PC-9 (cell line): ENCODE measurements at regions not wholly inside any gene's neighbourhood (a gene's known extent, or its start where the extent isn't known, plus 50 kb on each side); places are given as distances from the start of the nearest gene placed in this dataset.

ENCODE experiments used
- BruUV-seq: library from RNA; stranded (reverse); fragments of 400-500 nt; replicated peaks from 2 replicates; lab custom pipeline; 2021; lab: Mats Ljungman, UMichigan
- CTCF ChIA-PET: fragments of 300-600 bp; sonication (Branson Sonifier 250); formaldehyde crosslinking; loops from one replicate; lab custom pipeline; 2022; ENCODE audit warnings: antibody characterized with exemption; lab: Charles Lee
- POLR2A ChIA-PET: fragments of 300-600 bp; sonication (Branson Sonifier 250); formaldehyde crosslinking; loops from one replicate; lab custom pipeline; 2022; ENCODE audit warnings: antibody characterized with exemption; ENCODE audit not compliant: unreplicated experiment; lab: Charles Lee
- DNase-seq, 2 experiments: peaks; one replicate each; pipeline versions ENCODE4 v3.0.0 to v3.0.0-alpha.2; 2015 to 2022; ENCODE audit warnings: mixed read lengths in 1 of 2
- H2AFZ ChIP-seq: fragments of 200-600 bp; sonication (generic); 2 replicates; pipeline ENCODE4 v1.8.1; 2017; ENCODE audit warnings: antibody characterized with exemption
- H3F3A ChIP-seq: fragments of 200-600 bp; sonication (generic); 2 replicates; pipeline ENCODE4 v1.8.1; 2017; ENCODE audit warnings: antibody characterized with exemption, mild to moderate bottlenecking, low read depth; ENCODE audit not compliant: insufficient read depth
- H3K27ac ChIP-seq: fragments of 200-600 bp; sonication (generic); 2 replicates; pipeline ENCODE4 v1.6.1; 2016; ENCODE audit warnings: mixed run types
- H3K27me3 ChIP-seq: fragments of 200-600 bp; sonication (generic); 2 replicates; pipeline ENCODE4 v1.6.1; 2016; ENCODE audit warnings: low read depth, mixed run types; ENCODE audit not compliant: insufficient read depth
- H3K36me3 ChIP-seq: fragments of 200-600 bp; sonication (generic); 2 replicates; pipeline ENCODE4 v1.6.1; 2016; ENCODE audit warnings: low read depth, mixed run types
- H3K4me1 ChIP-seq: fragments of 200-600 bp; sonication (generic); replicated peaks from 2 replicates; pipeline ENCODE4 v1.6.1; 2016; ENCODE audit warnings: mixed run types; ENCODE audit not compliant: insufficient read depth
- H3K4me2 ChIP-seq: fragments of 200-600 bp; sonication (generic); 2 replicates; pipeline ENCODE4 v1.6.1; 2017; ENCODE audit warnings: mixed run types
- H3K4me3 ChIP-seq: fragments of 200-600 bp; sonication (generic); 2 replicates; pipeline ENCODE4 v1.6.1; 2016; ENCODE audit warnings: mixed run types
- H3K79me2 ChIP-seq: fragments of 200-600 bp; sonication (generic); 2 replicates; pipeline ENCODE4 v1.6.1; 2017; ENCODE audit warnings: low read depth, mixed run types
- H3K9me2 ChIP-seq: fragments of 200-600 bp; sonication (generic); 2 replicates; pipeline ENCODE4 v1.8.1; 2017; ENCODE audit warnings: mild to moderate bottlenecking; ENCODE audit not compliant: insufficient read depth
- H3K9me3 ChIP-seq: fragments of 200-600 bp; sonication (generic); 2 replicates; pipeline ENCODE4 v1.8.1; 2016; ENCODE audit warnings: low read depth; ENCODE audit not compliant: insufficient read depth
- H4K20me1 ChIP-seq: fragments of 200-600 bp; sonication (generic); 2 replicates; pipeline ENCODE4 v1.8.1; 2017; ENCODE audit not compliant: insufficient read depth
- CTCF ChIP-seq: fragments of 200-600 bp; sonication (generic); conservative IDR thresholded peaks from 2 replicates; pipeline ENCODE4 v1.6.1; 2017; ENCODE audit warnings: mixed run types, antibody characterized with exemption, mild to moderate bottlenecking, moderate library complexity
- EZH2 ChIP-seq: fragments of 200-600 bp; sonication (generic); IDR thresholded peaks from 2 replicates; pipeline ENCODE4 v1.8.0; 2017; ENCODE audit warnings: antibody characterized with exemption, low read depth
- intact Hi-C: fragments of 100-400 bp; cut with micrococcal nuclease; formaldehyde crosslinking; loops from one replicate; pipeline ENCODE4 v1.10.0; 2022; ENCODE audit not compliant: unreplicated experiment

GRCh38 chr3:78279091-78279490 lies 1239.2 kb downstream of the ROBO2 start:
- Histone ChIP-seq H3K4me1 (no peaks in the 10 kb centered on the region), H3K9me3 (no peaks in the 10 kb centered on the region), H3K4me2 (no peak overlapping the region), H3K27me3 (no peaks in the 10 kb centered on the region), H2AFZ (no peak overlapping the region), H4K20me1 (no peaks in the 10 kb centered on the region), H3F3A (no peaks in the 10 kb centered on the region), H3K36me3 (no peaks in the 10 kb centered on the region), H3K79me2 (no peaks in the 10 kb centered on the region), H3K4me3 (no peak overlapping the region), H3K9me2 (no peaks in the 10 kb centered on the region), H3K27ac (no peak overlapping the region)
- CTCF ChIA-PET: no interaction called here
- BruUV-seq: no TSS peak
- TF ChIP-seq EZH2: no peak
- TF ChIP-seq CTCF: no peak
- no peak for DNase-seq
- intact Hi-C loops: no loop called here
- POLR2A ChIA-PET: no interaction called here

GRCh38 chr3:78281381-78281780 lies 1241.5 kb downstream of the ROBO2 start:
- Histone ChIP-seq H3F3A (no peaks in the 10 kb centered on the region), H3K4me1 (no peaks in the 10 kb centered on the region), H3K27ac (no peak overlapping the region), H3K4me2 (no peak overlapping the region), H3K9me3 (no peaks in the 10 kb centered on the region), H4K20me1 (no peaks in the 10 kb centered on the region), H2AFZ (no peak overlapping the region), H3K27me3 (no peaks in the 10 kb centered on the region), H3K79me2 (no peaks in the 10 kb centered on the region), H3K4me3 (no peak overlapping the region), H3K9me2 (no peaks in the 10 kb centered on the region), H3K36me3 (no peaks in the 10 kb centered on the region)
- TF ChIP-seq EZH2 (no peak), CTCF (no peak)
- DNase-seq: no peak
- POLR2A ChIA-PET: no interaction called here
- intact Hi-C loops: no loop called here
- no TSS peak for BruUV-seq
- CTCF ChIA-PET: no interaction called here

GRCh38 chr3:78283994-78284393 lies 1244.1 kb downstream of the ROBO2 start:
- Histone ChIP-seq H3F3A (no peaks in the 10 kb centered on the region), H3K4me3 (no peak overlapping the region), H3K4me2 (no peak overlapping the region), H3K27me3 (no peaks in the 10 kb centered on the region), H3K79me2 (no peaks in the 10 kb centered on the region), H3K9me2 (no peaks in the 10 kb centered on the region), H3K4me1 (no peaks in the 10 kb centered on the region), H3K27ac (no peak overlapping the region), H4K20me1 (no peaks in the 10 kb centered on the region), H2AFZ (no peak overlapping the region), H3K36me3 (no peaks in the 10 kb centered on the region), H3K9me3 (no peaks in the 10 kb centered on the region)
- TF ChIP-seq EZH2 (no peak), CTCF (no peak)
- DNase-seq: no peak
- POLR2A ChIA-PET: interaction anchor here (0.6 kb wide), 1 partner anchor 9 kb away, joined by 3 read pairs; no protein-coding TSS in a partner anchor
- CTCF ChIA-PET: no interaction called here
- intact Hi-C loops: no loop called here
- BruUV-seq: no TSS peak
